ENCODE measurements at regions not wholly inside any gene's neighbourhood (a gene's known extent, or its start where the extent isn't known, plus 50 kb on each side); places are given as distances from the start of the nearest gene placed in this dataset.

GRCh38 chr5:54718656-54719055 lies 201.1 kb downstream of the SNX18 start:
- Mint-ChIP-seq H3K4me1 (peaks cover 15% of the 10 kb centered on the region), H3K4me3 (no peak overlapping the region), H3K27ac (no peak overlapping the region), H3K36me3 (peaks cover 1% of the 10 kb centered on the region), H3K9me3 (peaks cover 3% of the 10 kb centered on the region), H3K27me3 (peaks cover 7% of the 10 kb centered on the region)
- DNase-seq (ENCODE audit: low spot score in 2 of 2) (no peak), ATAC-seq (ENCODE audit: low read depth) (no peak)

DNA sequence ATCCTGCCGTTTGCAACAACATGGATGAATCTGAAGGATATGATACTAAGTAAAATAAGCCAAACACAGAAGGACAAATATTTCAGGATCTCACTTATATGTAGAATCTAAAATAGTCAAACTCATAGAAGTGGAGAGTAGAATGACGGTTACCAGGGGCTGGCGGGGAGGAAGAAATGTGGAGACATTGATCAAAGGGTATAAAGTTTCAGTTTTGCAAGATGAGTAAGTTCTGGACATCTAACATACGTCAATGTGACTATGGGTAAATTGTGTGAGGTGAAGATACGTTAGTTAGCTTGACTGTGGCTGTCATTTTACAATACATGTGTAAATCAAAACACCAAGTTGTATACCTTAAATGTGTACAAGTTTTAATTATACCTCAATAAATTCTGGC lies 200.3 kb downstream of the SNX18 start:
- H3K27me3 Mint-ChIP-seq = peaks cover 8% of the 10 kb centered on the region
- peaks cover 13% of the 10 kb centered on the region for H3K4me1 Mint-ChIP-seq
- H3K36me3 Mint-ChIP-seq = peaks cover 2% of the 10 kb centered on the region
- H3K9me3 Mint-ChIP-seq = peaks cover 2% of the 10 kb centered on the region
- no peak overlapping the region for H3K27ac Mint-ChIP-seq
- DNase-seq (ENCODE audit: low spot score in 2 of 2) = no peak
- ATAC-seq (ENCODE audit: low read depth) = no peak
- no peak overlapping the region for H3K4me3 Mint-ChIP-seq

GRCh38 chr5:54717459-54717858 lies 199.9 kb downstream of the SNX18 start:
- DNase-seq (ENCODE audit: low spot score in 2 of 2) = no peak
- no peak overlapping the region for H3K4me3 Mint-ChIP-seq
- H3K27me3 Mint-ChIP-seq = peaks cover 8% of the 10 kb centered on the region
- H3K4me1 Mint-ChIP-seq = peaks cover 13% of the 10 kb centered on the region
- no peak for ATAC-seq (ENCODE audit: low read depth)
- H3K9me3 Mint-ChIP-seq = peaks cover 2% of the 10 kb centered on the region
- H3K36me3 Mint-ChIP-seq = peaks cover 2% of the 10 kb centered on the region
- no peak overlapping the region for H3K27ac Mint-ChIP-seq

DNA sequence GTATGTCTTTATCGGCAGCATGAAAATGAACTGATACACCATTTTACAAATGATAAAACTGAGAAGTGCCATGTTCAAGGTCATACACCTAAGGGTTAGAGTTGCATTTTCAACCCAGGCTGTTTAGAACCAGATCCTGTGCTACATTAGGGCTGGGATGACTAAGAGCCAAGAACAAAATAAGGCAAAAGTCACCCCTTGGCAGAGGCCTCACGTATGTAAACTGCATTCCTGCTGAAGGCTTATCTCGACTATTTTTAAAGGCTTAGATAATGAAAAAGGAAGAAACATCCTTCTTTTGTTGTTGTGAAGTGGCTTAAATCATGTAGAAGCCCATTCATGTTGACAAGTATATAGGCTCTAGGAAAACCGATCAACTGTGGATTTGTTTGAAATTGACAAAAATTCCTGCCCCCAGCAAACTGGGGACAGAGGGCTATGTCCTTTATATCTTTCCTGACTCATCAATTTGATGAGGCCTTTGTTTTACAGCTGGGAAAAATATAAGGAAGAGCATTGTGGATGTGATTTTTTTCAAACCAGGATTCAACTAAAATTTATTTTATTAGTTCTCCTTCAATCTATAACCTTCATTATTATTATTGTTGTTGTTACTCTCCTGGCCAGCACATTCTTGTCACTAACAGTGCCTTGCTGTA lies 196.5 kb downstream of the SNX18 start:
- DNase-seq (ENCODE audit: low spot score in 2 of 2) (no peak), ATAC-seq (ENCODE audit: low read depth) (no peak)
- H3K27ac Mint-ChIP-seq = no peak overlapping the region
- peaks cover 15% of the 10 kb centered on the region for H3K4me1 Mint-ChIP-seq
- no peak overlapping the region for H3K4me3 Mint-ChIP-seq
- peaks cover 11% of the 10 kb centered on the region for H3K27me3 Mint-ChIP-seq
- H3K36me3 Mint-ChIP-seq = peaks cover 6% of the 10 kb centered on the region
- H3K9me3 Mint-ChIP-seq = peaks cover 2% of the 10 kb centered on the region

- Mint-ChIP-seq H3K27me3 (peaks cover 5% of the 10 kb centered on the region), H3K9me3 (peaks cover 2% of the 10 kb centered on the region), H3K36me3 (peaks cover 6% of the 10 kb centered on the region), H3K27ac (no peak overlapping the region), H3K4me1 (peaks cover 18% of the 10 kb centered on the region), H3K4me3 (no peak overlapping the region)
- ATAC-seq (ENCODE audit: low read depth) (no peak), DNase-seq (ENCODE audit: low spot score in 2 of 2) (no peak)
Observed at GRCh38 chr5:54709096-54709495, 191.5 kb downstream of the SNX18 start.

GRCh38 chr5:54707841-54708240 lies 190.3 kb downstream of the SNX18 start:
- ATAC-seq (ENCODE audit: low read depth) = no peak
- Mint-ChIP-seq H3K4me3 (no peak overlapping the region), H3K27me3 (peaks cover 3% of the 10 kb centered on the region)

GRCh38 chr5:54705994-54706653 lies 188.6 kb downstream of the SNX18 start:
- Mint-ChIP-seq H3K36me3 (no peaks in the 10 kb centered on the region), H3K27me3 (no peaks in the 10 kb centered on the region), H3K4me1 (peaks cover 21% of the 10 kb centered on the region), H3K4me3 (no peak overlapping the region), H3K9me3 (no peaks in the 10 kb centered on the region), H3K27ac (no peak overlapping the region)
- ATAC-seq (ENCODE audit: low read depth) (no peak), DNase-seq (ENCODE audit: low spot score in 2 of 2) (no peak)

More at GRCh38 chr5:54707841-54708240, 190.3 kb downstream of the SNX18 start:
- Mint-ChIP-seq H3K27ac (no peak overlapping the region), H3K4me1 (peaks cover 26% of the 10 kb centered on the region), H3K36me3 (peaks cover 4% of the 10 kb centered on the region), H3K9me3 (no peaks in the 10 kb centered on the region)
- no peak for DNase-seq (ENCODE audit: low spot score in 2 of 2)

DNA sequence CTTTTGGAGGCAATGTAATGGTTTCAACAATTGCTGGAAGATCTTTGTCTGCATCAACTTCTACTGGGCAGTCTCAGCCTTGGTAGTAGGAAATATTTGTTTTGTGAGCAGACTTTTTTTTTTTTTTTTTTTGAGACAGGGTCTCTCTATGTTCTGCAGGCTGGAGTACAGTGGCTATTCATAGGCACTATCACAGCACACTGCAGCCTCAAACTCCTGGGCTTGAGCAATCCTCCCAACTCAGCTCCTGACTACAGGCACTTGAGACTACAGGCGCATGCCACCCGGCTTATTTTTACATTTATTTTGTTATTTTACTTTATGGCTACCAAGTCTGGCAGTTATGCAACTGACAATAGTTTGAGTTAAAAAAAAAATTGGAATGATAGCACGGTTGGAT lies 187.3 kb downstream of the SNX18 start:
- Mint-ChIP-seq H3K9me3 (no peaks in the 10 kb centered on the region), H3K4me1 (peaks cover 21% of the 10 kb centered on the region), H3K27me3 (no peaks in the 10 kb centered on the region), H3K27ac (no peak overlapping the region), H3K4me3 (no peak overlapping the region), H3K36me3 (no peaks in the 10 kb centered on the region)
- no peak for DNase-seq (ENCODE audit: low spot score in 2 of 2)
- ATAC-seq (ENCODE audit: low read depth) = no peak

DNA sequence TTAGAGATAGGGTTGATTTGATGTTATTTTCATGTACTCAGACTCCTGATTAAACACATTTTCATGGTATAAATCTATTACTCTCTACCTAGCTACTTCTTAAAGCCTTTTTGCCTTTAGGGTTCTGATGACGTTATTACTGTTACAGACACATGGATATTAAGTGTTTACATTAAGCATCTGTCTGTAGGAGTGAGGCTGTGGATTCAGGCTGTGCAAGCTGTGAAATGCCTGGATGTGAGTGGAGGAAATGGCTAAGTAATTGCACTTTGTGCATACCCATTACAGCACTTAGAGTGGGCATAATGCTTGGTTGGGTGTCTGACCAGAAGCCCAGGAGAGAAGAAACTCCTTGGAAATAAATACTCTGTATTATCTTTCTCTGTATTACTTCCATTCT lies 186.8 kb downstream of the SNX18 start:
- Mint-ChIP-seq H3K9me3 (no peaks in the 10 kb centered on the region), H3K27me3 (no peaks in the 10 kb centered on the region), H3K4me3 (no peak overlapping the region), H3K36me3 (no peaks in the 10 kb centered on the region), H3K27ac (no peak overlapping the region), H3K4me1 (peaks cover 21% of the 10 kb centered on the region)
- DNase-seq (ENCODE audit: low spot score in 2 of 2) = no peak
- ATAC-seq (ENCODE audit: low read depth) = no peak

DNA sequence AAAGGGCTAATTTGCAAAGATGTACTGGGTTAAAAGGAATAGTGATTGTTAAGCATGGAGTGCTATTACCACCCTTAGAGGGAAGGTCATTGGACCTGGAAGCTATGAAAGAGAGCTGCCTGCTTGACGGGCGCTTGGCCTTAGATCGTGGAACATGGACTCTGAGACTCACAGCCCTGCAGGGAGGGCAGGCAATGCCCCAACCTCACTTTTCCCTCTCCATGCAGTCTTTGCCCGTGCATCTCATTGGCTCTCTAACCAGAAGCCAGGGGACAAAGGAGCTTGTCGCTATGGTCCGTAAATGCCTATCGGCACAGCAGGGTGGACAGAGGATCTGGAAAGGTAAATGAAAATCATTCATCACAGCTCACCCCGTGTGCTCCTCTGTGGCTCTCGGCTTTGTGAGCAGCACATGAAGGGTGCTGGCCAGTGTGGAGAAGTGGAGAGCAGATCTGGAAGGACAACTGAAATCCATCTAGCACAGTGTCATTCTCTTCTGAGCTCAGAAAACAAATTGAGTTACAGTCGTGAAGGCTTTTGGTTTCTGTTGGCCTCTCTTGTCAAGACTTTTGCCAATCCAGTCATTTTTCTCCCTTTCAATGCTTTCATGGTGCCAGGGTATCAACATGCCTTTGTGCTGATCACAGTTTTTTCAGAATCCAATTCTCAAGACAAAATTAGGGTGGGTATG lies 186.2 kb downstream of the SNX18 start:
- H3K27ac Mint-ChIP-seq = no peak overlapping the region
- no peaks in the 10 kb centered on the region for H3K36me3 Mint-ChIP-seq
- H3K27me3 Mint-ChIP-seq = no peaks in the 10 kb centered on the region
- H3K9me3 Mint-ChIP-seq = no peaks in the 10 kb centered on the region
- DNase-seq (ENCODE audit: low spot score in 2 of 2) (no peak), ATAC-seq (ENCODE audit: low read depth) (no peak)
- no peak overlapping the region for H3K4me3 Mint-ChIP-seq
- peaks cover 21% of the 10 kb centered on the region for H3K4me1 Mint-ChIP-seq

GRCh38 chr5:54703133-54703532 lies 185.6 kb downstream of the SNX18 start:
- DNase-seq (ENCODE audit: low spot score in 2 of 2) (no peak), ATAC-seq (ENCODE audit: low read depth) (no peak)

GRCh38 chr5:54702470-54702869 lies 184.9 kb downstream of the SNX18 start:
- Mint-ChIP-seq H3K4me1 (peaks cover 21% of the 10 kb centered on the region), H3K27ac (no peak overlapping the region), H3K4me3 (no peak overlapping the region), H3K36me3 (no peaks in the 10 kb centered on the region), H3K9me3 (no peaks in the 10 kb centered on the region), H3K27me3 (no peaks in the 10 kb centered on the region)
- DNase-seq (ENCODE audit: low spot score in 2 of 2) (no peak), ATAC-seq (ENCODE audit: low read depth) (no peak)

More at GRCh38 chr5:54703133-54703532, 185.6 kb downstream of the SNX18 start:
- Mint-ChIP-seq H3K27ac (no peak overlapping the region), H3K4me3 (no peak overlapping the region), H3K9me3 (no peaks in the 10 kb centered on the region), H3K36me3 (no peaks in the 10 kb centered on the region), H3K4me1 (peaks cover 21% of the 10 kb centered on the region), H3K27me3 (no peaks in the 10 kb centered on the region)

DNA sequence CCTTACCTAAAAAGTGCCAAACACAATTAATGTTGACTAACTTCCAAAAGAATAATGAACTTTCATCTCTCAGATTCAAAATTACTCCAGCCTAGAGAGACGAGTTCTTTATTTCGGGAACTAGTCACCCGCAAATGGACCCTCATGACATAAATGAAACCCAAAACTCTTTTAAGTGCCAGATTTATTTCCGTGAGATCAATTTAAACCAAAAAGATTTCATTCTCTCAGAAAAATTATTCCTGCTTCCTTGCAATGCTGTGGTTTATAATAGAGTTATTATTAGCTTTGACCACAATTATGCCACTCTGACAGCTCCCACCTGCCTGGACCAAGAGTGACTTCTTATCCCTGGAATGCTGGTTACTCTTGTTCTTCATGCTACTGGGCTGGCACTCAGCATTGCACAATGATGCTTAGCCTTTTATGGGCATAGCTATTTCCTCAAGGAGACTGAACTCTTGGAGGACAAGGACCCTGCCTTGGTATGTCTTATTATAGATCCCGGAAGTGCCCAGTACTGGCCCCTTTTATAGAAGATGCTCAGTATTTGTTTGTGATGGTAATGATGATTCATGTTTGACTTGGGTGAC lies 183.5 kb downstream of the SNX18 start:
- H3K4me3 Mint-ChIP-seq = no peak overlapping the region

DNA sequence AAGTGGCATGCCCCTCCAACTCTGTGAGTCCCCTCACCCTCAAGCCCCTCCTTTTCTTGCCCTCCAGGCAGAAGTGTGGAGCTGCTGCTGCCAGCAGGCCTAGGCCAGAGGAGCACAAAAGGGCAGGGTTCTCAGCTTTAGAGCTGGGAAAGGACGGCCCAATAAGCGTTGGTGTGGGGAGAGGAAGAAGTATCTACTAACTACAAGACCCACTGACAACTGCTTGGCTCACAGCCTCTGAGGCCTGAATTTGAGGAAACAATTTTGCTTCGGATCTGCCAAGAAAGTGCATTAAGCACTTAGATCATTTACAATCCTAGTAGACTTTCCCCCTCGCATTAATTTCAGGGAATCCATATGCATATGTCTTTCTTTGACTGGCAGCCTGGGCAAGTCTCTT lies 179.4 kb downstream of the SNX18 start:
- H3K4me1 Mint-ChIP-seq = peaks cover 2% of the 10 kb centered on the region
- H3K36me3 Mint-ChIP-seq = peaks cover 1% of the 10 kb centered on the region
- no peak overlapping the region for H3K4me3 Mint-ChIP-seq
- no peak for DNase-seq (ENCODE audit: low spot score in 2 of 2)
- no peaks in the 10 kb centered on the region for H3K27me3 Mint-ChIP-seq
- ATAC-seq (ENCODE audit: low read depth) = no peak
- peaks cover 1% of the 10 kb centered on the region for H3K9me3 Mint-ChIP-seq
- no peak overlapping the region for H3K27ac Mint-ChIP-seq

More for the DNA sequence above, 183.5 kb downstream of the SNX18 start:
- no peak for DNase-seq (ENCODE audit: low spot score in 2 of 2)
- ATAC-seq (ENCODE audit: low read depth) = no peak
- Mint-ChIP-seq H3K9me3 (no peaks in the 10 kb centered on the region), H3K27me3 (no peaks in the 10 kb centered on the region), H3K27ac (no peak overlapping the region), H3K4me1 (peaks cover 12% of the 10 kb centered on the region), H3K36me3 (no peaks in the 10 kb centered on the region)

Data from memory B cell (primary cell).